ENCODE measurements at regions not wholly inside any gene's neighbourhood (a gene's known extent, or its start where the extent isn't known, plus 50 kb on each side); places are given as distances from the start of the nearest gene placed in this dataset.

- TF ChIP-seq, protein P1, sequence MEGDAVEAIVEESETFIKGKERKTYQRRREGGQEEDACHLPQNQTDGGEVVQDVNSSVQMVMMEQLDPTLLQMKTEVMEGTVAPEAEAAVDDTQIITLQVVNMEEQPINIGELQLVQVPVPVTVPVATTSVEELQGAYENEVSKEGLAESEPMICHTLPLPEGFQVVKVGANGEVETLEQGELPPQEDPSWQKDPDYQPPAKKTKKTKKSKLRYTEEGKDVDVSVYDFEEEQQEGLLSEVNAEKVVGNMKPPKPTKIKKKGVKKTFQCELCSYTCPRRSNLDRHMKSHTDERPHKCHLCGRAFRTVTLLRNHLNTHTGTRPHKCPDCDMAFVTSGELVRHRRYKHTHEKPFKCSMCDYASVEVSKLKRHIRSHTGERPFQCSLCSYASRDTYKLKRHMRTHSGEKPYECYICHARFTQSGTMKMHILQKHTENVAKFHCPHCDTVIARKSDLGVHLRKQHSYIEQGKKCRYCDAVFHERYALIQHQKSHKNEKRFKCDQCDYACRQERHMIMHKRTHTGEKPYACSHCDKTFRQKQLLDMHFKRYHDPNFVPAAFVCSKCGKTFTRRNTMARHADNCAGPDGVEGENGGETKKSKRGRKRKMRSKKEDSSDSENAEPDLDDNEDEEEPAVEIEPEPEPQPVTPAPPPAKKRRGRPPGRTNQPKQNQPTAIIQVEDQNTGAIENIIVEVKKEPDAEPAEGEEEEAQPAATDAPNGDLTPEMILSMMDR (IDR thresholded peaks at IDR 0.05) = no peak
- no peak for TF ChIP-seq POLR2A (IDR thresholded peaks at IDR 0.05)
Observed at GRCh38 chr18:49677081-49677480, 115.2 kb downstream of the LIPG start.
